ENCODE measurements at regions not wholly inside any gene's neighbourhood (a gene's known extent, or its start where the extent isn't known, plus 50 kb on each side); places are given as distances from the start of the nearest gene placed in this dataset.
"Not testable (repeated sequence)": the region's sequence is repeated elsewhere in the genome, so short reads cannot be mapped to it uniquely, and the experiment has no call there.

DNA sequence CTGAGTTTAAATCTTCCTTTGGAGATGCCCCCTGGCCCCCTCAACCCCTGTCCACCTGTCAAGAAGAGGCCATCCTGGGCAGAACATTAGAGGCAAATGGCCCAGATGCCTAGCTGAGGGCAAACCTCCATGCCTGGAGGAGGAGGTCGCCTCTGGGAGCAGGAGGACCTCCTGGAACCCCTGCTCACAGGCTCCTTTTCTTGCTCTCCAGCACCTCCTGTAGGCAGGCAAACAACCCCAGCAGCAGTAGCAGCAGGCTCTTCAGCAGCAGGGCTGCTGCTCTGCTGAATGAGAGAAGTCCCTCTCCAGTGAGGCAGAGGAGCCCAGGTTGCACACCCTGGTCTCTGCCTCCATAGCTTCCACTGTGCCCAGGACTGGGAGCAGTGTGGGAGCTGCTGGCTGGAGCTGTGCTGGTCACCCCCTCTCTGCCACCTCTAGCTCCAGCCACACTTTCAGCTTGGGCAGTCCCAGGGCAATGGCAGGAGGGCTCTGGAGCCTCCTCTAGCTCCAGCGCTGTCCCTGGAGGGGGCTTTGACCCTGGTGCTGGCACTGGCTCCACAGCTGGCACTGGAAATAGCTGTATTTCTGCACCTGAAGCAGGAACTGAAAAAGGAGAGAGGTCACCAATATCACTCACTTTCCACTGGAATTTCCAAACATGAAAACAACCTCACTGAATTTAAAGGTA, 1494.5 kb upstream of the TPTE start:
- not testable (repeated sequence) for DNase-seq

GRCh38 chr21:9027417-9027800, 1494.0 kb upstream of the TPTE start:
- not testable (repeated sequence) for DNase-seq

GRCh38 chr21:9028624-9029431, 1492.6 kb upstream of the TPTE start:
- not testable (repeated sequence) for DNase-seq

DNA sequence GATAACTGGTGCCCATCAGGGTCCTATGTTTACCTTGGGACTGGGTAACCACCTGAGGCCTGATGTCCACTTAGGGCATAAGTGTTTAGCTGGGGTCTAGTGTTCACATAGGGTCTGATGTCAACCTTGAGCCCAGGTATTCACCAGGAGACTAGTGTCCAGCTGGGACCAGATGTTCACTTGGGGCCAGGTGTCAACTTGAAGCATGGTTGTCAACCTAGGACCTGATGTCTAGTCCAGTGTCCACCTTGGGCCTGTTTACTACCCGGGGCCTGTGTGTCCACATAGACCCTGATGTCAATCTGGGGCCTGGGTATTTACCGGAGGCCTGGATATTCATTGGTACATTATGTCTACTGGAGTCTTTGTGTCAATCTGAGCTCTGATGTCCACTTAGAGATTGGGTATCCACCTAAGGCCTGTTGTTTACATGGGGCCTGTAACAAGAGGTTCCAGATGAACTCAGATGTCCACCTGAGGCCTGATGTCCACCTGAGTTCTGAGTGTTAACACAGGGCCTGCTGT, 1491.2 kb upstream of the TPTE start:
- DNase-seq, result not testable (repeated sequence)

DNA sequence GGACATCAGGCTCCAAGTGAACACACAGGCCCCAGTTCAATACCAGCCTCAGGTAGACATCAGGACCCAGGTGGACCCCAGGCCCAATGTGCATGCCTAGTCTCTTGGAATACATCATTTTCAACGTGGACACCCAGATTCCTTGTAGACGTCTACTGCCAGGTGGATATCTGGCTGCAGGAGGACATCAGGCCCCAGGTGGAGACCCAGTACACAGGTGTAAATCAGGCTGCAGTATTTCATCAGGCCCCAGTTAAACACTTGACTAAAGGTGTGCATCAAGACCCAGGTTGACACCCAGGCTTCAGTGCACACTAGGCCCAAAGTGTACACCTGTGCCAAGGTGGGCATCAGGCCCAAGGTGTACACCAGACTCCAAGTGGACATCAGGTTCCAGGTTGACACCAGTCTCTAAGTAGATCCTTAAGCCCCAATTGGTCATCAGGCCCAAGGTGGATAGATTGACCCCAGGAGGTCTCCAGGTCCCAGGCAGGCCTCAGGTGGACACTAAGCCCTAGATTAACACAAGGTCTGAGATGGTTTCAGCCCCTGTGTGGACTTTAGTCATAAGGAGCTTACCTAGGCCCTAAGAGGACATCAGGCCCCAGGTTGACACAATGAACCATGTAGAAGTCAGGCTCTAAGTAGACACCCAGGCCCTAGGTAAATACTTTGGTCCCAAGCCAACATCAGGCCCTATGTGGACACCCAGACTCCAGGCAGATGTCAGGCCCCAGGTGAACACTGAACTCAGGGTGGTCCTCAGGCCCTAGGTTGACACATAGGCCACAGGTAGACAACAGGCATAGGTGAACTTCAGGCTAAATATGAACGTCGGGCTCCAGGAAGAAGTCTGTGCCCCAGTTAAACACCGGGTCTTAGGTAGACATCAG, 1489.7 kb upstream of the TPTE start:
- not testable (repeated sequence) for DNase-seq

DNA sequence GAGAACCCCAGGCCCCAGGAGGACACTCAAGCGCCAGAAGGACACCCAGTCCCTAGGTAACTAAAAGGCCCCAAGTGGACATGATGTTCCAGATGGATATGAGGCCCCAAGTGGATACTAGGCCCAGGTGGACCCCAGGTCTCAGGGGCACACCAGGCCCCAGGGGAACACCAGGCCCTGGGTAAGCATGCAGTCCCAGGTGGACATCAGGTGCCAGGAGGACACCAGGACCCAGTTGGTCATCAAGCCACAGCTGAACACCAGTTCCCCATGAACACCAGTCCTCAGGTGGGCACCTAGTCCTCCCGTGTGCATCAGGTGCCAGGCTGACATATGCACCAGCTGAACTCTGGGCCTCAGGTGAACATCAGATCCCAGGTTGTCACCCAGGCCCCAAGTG, 1488.8 kb upstream of the TPTE start:
- not testable (repeated sequence) for DNase-seq

GRCh38 chr21:9033295-9033694, 1488.1 kb upstream of the TPTE start:
- not testable (repeated sequence) for DNase-seq

DNA sequence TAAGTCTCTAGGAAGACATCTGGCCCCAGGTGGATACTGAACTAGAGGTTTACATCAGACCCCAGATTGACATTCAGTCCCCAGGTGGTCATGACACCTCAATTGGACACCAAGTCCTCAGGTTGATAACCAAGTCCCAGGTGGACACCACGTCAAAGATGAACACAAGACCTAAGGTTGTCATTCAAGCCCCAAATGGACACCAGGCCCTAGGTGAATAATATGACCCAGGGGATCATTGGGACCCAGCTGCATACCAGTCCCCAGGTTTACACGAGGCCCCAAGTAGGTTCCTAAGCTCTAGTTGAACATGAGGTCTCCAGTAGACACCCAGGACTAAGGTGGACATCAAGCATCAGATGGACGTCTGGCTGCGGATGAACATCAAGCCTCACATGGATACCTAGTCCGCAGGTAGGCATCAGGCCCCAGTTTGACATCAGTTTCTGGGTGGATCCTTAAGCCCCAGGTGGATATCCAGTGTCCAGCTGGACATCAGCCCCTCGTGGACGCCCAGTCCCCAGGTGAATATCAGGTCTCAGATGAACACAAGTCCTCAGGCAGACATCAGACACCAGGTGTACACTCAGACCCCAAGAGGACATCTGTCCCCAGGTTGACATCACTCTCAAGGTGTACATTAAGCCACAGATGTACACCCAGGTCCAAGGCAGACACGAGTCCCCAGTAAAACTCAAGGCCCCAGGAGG, 1486.7 kb upstream of the TPTE start:
- not testable (repeated sequence) for DNase-seq

DNA sequence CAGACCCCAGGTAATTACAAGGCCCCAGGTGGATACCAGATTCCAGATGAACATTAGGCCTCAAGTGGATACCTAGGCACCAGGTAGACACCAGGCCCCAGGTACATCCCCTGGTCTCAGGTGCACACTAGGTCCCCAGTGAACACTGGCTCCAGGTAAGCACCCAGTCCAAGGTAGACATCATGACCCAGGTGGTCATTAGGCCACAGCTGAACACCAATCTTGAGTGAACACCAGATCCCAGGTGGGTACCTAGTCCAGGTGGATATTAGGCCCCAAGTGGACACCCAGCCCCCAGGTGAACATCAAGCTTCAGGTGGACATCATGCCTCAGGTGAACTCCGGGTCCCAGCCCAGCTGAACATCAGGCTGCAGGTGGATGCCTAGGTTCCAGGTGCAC, 1486.2 kb upstream of the TPTE start:
- DNase-seq, result peak; percentile 19

DNA sequence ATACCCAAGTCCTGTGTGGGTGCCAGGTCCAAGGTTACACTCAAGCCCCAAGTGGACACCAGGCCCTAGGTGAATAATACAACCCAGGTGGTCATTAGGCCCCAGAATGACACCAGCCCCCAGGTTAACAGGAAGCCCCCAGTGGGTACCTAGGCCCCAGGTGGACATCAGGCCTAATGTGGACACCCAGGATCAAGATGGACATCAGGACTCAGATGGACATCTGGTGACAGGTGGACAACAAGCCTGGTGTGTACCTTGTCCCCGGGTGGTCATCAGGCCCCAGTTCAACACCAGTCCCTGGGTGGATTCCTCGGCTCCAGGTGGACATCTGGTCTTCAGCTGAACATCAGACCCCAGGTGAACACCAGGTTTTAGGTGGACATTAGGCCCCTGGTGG, 1485.4 kb upstream of the TPTE start:
- DNase-seq, result not testable (repeated sequence)

DNA sequence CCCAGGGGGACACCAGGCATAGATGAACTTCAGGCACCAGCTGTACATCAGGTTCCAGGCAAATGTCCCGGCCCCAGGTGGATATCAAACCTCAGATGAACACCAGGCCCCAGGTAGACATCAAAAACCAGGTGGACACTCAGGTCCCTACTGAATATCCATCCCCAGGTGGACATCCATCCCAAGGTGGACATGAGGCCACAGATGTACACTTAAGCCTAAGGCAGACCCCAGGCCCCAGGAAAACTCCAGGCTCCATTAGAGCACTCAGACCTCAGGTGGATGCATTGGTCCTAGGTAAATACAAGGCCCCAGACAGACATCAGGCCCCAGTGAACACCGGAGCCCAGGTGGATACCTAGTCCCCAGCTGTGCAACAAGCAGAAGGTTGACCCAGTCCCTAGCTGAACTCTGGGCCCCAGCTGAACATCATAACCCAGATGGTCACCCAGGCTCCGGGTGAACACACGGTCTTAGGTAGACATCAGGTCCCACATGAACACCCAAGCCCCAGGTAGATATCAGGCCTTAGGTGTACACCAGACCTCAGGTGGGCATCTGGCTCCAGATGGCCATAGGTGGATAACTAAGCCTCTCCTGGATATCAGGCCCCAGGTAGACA, 1484.3 kb upstream of the TPTE start:
- not testable (repeated sequence) for DNase-seq

DNA sequence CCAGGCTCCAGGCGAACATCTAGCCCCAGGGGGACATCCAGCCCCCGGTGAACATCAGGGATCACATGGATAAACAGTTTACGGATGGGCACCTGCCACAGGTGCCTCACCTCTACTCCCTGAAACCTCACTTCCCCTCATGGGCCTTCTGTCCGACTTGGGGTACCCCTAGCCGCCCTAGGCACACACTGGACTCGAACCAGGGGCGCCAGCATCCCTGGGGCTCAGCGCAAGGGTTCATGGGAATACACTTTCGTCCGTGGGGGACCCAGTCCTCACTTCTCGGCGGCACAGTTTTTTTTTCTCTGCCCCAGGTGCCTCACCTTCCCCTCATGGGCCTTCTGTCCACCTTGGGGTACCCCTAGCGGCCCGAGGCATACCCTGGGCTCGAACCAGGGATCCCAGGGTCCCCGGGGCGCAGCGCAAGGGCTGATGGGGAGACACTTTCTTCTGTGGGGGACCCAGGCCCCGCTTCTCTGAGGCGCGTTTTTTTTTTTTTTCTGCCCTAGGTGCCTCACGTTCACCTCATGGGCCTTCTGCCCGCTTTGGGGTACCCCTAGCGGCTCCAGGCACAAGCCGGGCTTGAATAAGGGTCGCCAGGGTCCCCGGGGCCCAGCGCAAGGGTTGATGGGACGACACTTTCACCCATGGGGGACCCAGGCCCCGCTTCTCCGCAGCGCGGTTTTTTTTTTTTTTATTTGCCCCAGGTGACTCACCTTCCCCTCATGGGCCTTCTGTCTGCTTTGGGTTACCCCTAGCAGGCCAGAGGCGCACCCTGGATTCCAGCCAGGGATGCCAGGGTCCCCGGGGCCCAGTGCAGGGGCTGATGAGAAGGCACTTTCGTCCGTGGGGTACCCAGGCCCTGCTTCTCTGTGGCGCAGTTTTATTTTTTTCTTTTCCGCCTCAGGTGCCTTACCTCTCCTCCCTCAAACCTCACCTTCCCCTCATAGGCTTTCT, 1483.5 kb upstream of the TPTE start:
- DNase-seq, result not testable (repeated sequence)

- not testable (repeated sequence) for DNase-seq
These were observed 1481.6 kb upstream of the TPTE start for GRCh38 chr21:9039520-9040365.

DNA sequence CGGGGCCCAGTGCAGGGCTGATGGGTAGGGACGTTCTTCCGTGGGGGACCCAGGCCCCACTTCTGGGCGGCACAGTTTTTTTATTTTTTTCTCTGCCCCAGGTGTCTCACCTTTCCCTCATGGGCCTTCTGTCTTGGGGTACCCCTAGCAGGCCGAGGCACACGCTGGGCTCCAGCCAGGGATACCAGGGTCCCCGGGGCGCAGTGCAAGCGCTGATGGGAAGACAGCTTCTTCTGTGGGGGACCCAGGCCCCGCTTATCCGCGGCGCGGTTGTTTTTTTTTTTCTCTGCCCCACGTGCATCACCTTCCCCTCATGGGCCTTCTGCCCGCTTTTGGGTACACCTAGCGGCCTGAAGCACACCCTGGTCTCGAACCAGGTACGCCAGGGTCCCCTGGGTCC, 1481.0 kb upstream of the TPTE start:
- not testable (repeated sequence) for DNase-seq

- not testable (repeated sequence) for DNase-seq
These were observed 1480.0 kb upstream of the TPTE start for GRCh38 chr21:9041175-9041948.

DNA sequence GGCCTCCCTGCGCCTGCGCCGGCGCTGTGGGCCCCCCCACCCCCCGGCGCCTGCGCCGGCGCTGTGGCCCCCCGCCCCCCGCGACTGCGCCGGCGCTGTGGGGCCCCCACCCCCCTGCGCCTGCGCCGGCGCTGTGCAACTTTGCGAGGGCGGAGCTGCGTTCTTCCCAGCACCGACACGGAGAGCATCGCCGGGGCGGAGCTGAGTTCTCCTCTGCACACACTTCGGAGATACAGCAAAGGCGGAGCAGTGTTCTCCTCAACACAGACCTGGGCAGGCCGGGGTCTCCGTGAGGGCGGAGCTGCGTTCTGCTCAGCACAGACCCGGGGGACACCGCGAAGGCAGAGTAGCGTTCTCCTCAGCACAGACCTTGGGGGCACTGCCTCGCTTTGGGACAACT, 1478.3 kb upstream of the TPTE start:
- DNase-seq, result not testable (repeated sequence)

GRCh38 chr21:9046870-9047269, 1474.5 kb upstream of the TPTE start:
- not testable (repeated sequence) for DNase-seq

DNA sequence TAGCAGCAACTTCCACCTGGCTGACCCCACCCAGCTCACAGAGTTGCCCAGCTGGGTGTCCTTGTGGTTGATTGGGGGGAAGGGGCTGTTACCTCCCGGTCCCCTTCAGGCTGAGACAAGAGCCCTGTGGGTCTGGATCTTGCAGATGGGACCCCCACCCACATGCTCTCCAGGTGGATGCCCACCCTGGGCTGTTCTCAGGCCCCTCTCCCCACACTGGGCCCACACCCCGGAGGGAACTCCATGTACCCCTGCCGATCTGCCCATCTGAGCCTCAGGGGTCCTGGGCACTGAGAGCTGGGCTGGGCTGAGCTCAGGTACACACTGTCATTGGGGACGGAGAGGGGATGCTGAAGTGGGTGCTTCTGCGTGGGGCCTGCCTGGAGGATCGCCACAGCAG, 1453.9 kb upstream of the TPTE start:
- DNase-seq, result not testable (repeated sequence)

DNA sequence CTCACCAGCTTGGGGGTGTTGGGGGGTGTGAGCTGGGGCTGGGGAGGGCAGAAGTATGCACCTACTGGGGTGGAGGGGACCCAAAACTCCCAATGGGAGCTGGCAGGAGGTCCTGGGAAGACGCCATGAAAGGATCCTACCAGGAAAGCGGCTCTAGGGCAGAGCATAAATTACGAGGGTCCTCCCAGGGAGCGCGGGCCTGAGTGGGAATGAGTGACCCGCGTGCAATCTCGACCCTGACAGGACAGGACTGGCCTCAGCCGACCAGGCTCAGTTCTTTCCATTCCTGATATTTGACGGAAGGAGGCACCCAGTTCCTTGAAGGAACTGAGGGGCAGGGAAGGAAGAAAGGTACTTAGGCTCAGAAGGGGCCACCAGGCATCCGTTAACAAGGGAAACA, 1452.8 kb upstream of the TPTE start:
- not testable (repeated sequence) for DNase-seq

Measured in activated T-cell treated with anti-CD3 and anti-CD28 coated beads, Interleukin-2, amount 50 U/mL, for 1 hour (primary cell).